GM21367 (cell line): ENCODE measurements at regions not wholly inside any gene's neighbourhood (a gene's known extent, or its start where the extent isn't known, plus 50 kb on each side); places are given as distances from the start of the nearest gene placed in this dataset.
"Not testable (repeated sequence)": the region's sequence is repeated elsewhere in the genome, so short reads cannot be mapped to it uniquely, and the experiment has no call there.

Experiments used
- ATAC-seq: cut with Tn5 transposase; IDR thresholded peaks from one replicate; pipeline ENCODE4 v1.9.1; 2021; ENCODE audit not compliant: unreplicated experiment

DNA sequence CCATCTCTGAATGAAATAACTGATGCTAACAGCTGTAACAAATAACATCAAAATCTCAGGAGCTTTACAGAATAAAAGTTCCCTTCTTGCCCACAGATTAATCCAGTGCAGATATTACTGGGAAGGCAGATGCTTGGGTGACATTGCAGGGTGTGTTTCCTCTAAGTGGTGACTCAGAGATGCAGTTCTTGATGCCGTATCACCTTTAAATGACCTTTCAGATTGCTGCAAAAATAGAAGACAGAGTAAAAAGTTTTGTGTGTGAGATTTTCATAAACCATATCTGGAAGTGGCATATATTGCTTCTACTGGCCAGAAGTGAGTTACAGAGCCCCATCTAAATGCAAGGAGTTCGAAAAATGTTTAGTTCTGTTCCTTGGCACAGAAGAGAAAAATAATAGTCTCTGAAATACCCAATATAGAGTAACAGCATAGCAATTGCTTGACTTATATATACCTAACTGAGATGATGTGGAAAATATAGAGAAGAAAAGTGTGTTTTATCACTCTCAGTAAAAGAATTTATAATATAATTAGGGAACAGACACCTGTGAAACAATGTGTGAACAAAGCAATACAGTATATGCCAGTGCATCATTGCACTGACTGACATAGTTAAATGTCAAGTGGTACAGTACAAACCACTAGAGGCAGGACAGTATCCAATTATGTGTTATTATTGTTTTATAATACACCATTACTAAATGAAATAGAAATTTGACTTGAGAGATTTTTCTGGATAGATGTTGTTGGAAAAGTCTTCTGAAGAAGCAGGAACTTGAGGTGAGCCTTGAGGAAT lies 430.7 kb upstream of the CBLB start:
- peak; percentile 57 for ATAC-seq

GRCh38 chr3:106302451-106303221 lies 433.8 kb upstream of the CBLB start:
- ATAC-seq = peak; percentile 85

GRCh38 chr3:106303766-106304165 lies 435.0 kb upstream of the CBLB start:
- no peak for ATAC-seq

DNA sequence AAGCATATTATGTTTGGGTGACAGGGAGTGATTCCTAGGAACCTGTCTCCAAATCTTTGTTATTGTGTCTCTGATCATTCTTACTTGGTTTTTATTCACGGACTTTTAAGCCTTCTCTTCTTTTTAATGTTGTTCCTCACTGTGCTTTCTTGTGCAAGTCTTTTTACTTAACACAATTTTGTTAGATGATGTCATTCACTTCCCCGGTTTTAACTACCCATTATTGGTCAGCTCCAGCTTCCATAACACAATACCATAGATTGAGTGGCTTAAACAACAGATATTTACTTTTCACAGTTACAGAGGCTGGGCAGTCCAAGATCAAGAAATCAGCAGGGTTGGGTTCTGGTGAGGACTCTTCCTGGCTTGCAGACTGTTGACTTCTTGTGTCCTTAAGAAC lies 436.3 kb upstream of the CBLB start:
- ATAC-seq = no peak

- ATAC-seq = no peak
These were observed 437.1 kb upstream of the CBLB start for GRCh38 chr3:106305882-106306435.

DNA sequence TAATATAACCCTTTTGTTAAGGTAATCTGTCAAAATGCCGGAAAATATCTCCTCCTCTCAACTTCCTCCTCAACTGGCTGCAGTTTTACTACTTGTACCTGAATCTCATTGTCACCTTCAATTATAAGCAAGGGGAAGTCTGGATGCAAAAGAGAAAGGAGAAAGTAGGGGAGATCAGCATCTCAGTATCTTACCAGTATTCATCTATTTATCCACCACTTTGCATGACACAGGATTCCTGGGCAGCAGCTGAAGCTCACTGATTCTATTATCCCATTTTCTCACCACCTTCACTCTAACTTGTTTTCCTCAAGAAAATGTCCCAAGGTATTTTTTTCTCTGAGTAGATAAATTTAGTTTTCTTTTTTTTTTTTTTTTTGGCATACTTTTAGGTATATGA lies 440.5 kb upstream of the CBLB start:
- no peak for ATAC-seq

DNA sequence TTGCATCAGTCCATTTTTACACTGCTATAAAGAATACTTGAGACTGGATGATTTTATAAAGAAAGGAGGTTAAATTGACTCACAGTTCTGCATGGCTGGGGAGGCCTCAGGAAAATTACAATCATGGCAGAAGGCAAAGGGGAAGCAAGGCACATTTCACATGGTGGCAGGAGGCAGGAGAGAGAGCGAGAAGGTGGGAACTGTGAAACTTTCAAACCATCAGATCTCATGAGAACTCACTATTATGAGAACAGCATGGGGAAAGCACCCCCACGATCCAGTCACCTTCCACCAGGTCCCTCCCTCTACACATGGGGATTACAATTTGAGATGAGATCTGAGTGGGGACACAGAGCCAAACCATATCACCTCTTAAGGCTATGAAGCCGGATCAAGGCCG lies 441.0 kb upstream of the CBLB start:
- ATAC-seq = not testable (repeated sequence)

- no peak for ATAC-seq
These were observed 448.6 kb upstream of the CBLB start for GRCh38 chr3:106317141-106318055.

- ATAC-seq = not testable (repeated sequence)
These were observed 452.6 kb upstream of the CBLB start for GRCh38 chr3:106321438-106321837.

DNA sequence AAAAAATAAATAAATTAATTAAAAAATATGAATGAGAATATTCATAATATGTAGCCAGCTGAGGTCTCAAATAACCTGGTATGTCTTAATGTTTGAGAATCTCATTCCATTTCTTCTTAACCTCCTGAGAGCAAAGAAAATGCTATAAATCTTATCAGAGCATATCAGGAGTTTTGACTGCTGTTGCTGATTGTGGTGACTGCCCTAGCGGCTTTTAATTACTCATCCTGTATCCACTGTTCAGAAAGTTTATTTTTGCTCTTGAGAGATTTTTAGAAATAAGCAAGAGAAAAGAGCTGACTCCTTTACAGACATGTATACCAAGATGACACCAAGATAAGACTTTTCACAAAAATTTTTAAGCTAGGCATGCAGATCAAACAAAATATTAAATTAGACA lies 454.8 kb upstream of the CBLB start:
- ATAC-seq = no peak

DNA sequence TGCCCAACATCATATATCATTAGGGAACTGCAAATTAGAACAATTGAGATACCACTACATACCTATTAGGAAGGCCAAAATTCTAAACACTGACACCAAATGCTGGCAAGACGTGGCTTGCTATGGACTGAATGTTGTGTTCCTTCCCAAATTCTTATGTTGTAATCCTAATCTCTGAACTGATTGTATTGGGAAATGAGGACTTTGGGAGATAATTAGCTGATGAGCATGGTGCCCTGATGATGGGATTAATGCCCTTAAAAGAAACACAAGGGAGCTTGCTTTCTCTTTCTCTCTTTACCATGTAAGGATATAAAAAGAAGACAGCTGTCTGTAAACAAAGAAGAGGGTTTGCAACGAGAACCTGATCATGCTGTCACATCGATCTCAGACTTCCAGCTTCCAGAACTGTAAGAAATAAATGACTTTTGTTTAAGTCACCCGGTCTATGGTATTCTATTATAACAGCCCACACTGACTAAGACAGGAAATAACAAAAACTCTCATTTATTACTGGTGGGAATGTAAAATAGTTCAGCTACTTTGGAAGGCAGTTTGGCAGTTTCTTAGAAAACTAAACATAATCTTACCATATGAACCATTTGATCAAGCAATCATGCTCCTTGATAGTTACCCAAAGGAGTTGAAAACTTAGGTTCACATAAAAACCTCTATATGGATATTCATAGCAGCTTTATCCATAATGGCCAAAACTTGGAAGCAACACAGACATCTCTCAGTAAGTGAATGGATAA lies 458.3 kb upstream of the CBLB start:
- no peak for ATAC-seq

- no peak for ATAC-seq
These were observed 458.8 kb upstream of the CBLB start for GRCh38 chr3:106327696-106328025.

- no peak for ATAC-seq
These were observed 459.4 kb upstream of the CBLB start for GRCh38 chr3:106328224-106328623.

DNA sequence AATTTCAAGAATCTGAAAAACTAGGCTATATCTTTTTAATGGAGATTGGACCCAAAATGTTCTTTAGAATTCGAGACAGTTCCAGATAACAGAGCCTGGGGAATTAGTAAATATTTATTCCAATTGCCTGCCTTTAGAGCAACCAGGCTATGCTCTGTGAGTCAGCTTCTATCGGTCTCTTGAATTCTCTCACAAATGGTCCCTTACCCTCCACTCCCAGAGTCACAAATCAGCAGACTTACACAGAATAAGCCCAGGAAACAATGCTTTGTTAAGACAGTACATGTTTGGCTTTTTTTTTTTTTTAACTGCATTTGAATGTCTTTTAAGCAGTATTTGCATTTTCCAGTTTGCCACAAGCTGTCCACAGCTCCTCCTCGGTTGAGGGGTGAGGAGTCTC lies 460.7 kb upstream of the CBLB start:
- no peak for ATAC-seq

GRCh38 chr3:106331636-106332035 lies 462.8 kb upstream of the CBLB start:
- ATAC-seq = no peak

- no peak for ATAC-seq
These were observed 463.3 kb upstream of the CBLB start for GRCh38 chr3:106332129-106332528.

- peak; percentile 45 for ATAC-seq
These were observed 464.1 kb upstream of the CBLB start for GRCh38 chr3:106332884-106333283.

DNA sequence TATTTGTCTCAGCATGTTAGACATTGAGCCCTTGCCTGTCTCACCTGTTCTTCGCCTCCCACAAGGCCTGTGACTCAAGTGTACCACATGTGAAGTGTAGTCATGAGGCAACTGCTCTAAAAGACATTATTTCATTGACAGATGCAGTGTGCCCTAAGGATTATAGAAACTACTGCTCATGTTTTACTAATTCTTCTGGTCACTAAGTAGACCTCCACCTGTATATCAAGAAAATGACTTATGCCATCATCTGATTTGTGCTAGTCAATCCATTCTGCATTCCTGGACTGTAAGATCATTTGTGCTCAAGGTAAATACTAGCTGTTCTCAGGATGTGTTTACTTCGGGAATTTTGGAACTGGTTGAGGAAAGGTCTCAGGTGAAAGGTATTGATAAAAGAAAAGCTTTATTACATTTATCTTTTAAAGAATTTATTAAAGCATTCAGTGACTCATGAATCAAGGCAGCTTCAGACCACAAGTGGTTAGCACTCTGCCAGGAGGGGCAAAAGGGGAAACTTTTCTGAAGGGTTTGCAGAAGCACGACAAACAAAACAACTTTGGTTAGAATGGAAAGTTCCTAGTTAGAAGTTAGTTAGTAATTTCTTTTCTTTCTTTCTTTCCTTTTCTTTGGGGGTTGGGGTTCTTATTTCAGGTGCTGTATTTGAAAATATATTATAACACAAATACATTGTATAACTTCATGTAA lies 465.3 kb upstream of the CBLB start:
- ATAC-seq = peak; percentile 48

DNA sequence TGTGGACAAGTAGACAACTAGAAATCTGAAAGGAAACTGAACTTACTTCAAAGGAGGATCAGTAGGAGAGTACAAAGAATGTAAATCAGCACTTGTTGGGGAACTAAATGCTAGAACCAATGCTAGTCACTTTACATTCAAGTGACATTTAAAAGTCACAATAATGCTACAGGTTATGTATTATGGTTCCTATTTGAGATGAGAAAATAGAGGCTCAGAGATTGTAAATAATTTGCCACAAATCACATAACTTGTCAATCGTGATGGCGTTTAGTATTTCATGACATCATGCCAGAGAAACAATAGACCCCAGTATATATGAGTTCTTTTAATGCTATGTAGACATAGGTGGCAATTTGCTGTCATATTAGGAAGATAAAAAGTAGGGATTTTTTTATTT lies 467.8 kb upstream of the CBLB start:
- no peak for ATAC-seq

- no peak for ATAC-seq
These were observed 468.3 kb upstream of the CBLB start for GRCh38 chr3:106337116-106337515.
